Neural cell (in vitro differentiated cells): ENCODE measurements at regions not wholly inside any gene's neighbourhood (a gene's known extent, or its start where the extent isn't known, plus 50 kb on each side); places are given as distances from the start of the nearest gene placed in this dataset.

Source experiments
- CTCF ChIP-seq: fragments of 450-650 bp; IDR thresholded peaks from 2 replicates; pipeline ENCODE4 v1.5.1; 2014; ENCODE audit warnings: antibody characterized with exemption, mild to moderate bottlenecking, moderate library complexity; ENCODE audit not compliant: poor library complexity, severe bottlenecking
- EP300 ChIP-seq: fragments of 450-650 bp; conservative IDR thresholded peaks from 2 replicates; pipeline ENCODE4 v1.6.1; 2014; ENCODE audit warnings: antibody characterized with exemption, mild to moderate bottlenecking, moderate library complexity; ENCODE audit not compliant: poor library complexity, severe bottlenecking
- EZH2 ChIP-seq: fragments of 200-600, 300-800 bp; shearing (Covaris generic), sonication (generic); IDR thresholded peaks from 2 replicates; pipeline ENCODE4 v1.6.1; 2014; ENCODE audit warnings: antibody characterized with exemption, low read length, borderline replicate concordance, mild to moderate bottlenecking; ENCODE audit not compliant: insufficient read depth, poor library complexity, severe bottlenecking
- MXI1 ChIP-seq: fragments of 450-650 bp; conservative IDR thresholded peaks from 2 replicates; pipeline ENCODE4 v1.6.1; 2014; ENCODE audit warnings: antibody characterized with exemption, mild to moderate bottlenecking; ENCODE audit not compliant: poor library complexity, severe bottlenecking
- POLR2AphosphoS5 ChIP-seq: IDR thresholded peaks from 2 replicates; pipeline ENCODE4 v1.6.1; 2012
- REST ChIP-seq: IDR thresholded peaks from 2 replicates; pipeline ENCODE4 v1.6.1; 2012; ENCODE audit warnings: borderline replicate concordance

DNA sequence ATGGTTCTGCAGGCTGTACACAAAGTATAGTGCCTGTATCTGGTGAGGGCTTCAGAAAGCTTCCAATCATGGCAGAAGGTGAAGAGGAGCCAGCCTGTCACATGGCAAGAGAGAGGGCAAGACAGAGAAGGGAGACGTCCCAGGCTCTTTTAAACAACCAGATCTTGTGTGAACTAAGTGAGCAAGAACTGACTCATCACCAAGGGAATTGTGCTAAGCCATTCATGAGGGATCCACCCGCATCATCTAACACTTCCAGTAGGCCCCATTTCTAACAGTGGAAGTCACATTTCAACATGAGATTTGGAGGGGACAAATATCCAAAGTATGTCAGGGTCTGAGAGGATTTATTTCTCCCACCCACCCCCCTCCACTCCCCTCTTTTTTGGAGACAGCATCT lies 56.2 kb upstream of the ELAC2 start:
- TF ChIP-seq CTCF (no peak), REST (no peak), EP300 (no peak), POLR2AphosphoS5 (no peak), EZH2 (no peak), MXI1 (no peak)
